HL-60 (cell line): ENCODE measurements at regions not wholly inside any gene's neighbourhood (a gene's known extent, or its start where the extent isn't known, plus 50 kb on each side); places are given as distances from the start of the nearest gene placed in this dataset.

Source experiments
- POLR2AphosphoS5 ChIP-seq: IDR thresholded peaks from 2 replicates; pipeline ENCODE4 v1.6.1; 2012; ENCODE audit warnings: low read depth
- TF ChIP-seq, protein P1 (sequence below): IDR thresholded peaks from one replicate; pipeline ENCODE4 v1.5.1; 2011; ENCODE audit warnings: low read length, control low read depth, inconsistent platforms; ENCODE audit not compliant: insufficient read depth

GRCh38 chr9:84151236-84151635 is 170.6 kb downstream of the RMI1 start:
- TF ChIP-seq, protein P1, sequence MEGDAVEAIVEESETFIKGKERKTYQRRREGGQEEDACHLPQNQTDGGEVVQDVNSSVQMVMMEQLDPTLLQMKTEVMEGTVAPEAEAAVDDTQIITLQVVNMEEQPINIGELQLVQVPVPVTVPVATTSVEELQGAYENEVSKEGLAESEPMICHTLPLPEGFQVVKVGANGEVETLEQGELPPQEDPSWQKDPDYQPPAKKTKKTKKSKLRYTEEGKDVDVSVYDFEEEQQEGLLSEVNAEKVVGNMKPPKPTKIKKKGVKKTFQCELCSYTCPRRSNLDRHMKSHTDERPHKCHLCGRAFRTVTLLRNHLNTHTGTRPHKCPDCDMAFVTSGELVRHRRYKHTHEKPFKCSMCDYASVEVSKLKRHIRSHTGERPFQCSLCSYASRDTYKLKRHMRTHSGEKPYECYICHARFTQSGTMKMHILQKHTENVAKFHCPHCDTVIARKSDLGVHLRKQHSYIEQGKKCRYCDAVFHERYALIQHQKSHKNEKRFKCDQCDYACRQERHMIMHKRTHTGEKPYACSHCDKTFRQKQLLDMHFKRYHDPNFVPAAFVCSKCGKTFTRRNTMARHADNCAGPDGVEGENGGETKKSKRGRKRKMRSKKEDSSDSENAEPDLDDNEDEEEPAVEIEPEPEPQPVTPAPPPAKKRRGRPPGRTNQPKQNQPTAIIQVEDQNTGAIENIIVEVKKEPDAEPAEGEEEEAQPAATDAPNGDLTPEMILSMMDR: no peak
- no peak for TF ChIP-seq POLR2AphosphoS5
